B cell (primary cell): ENCODE measurements at regions not wholly inside any gene's neighbourhood (a gene's known extent, or its start where the extent isn't known, plus 50 kb on each side); places are given as distances from the start of the nearest gene placed in this dataset.

Experiments
- ATAC-seq: fragments of 200-7000 bp; cut with Tn5 transposase; one replicate; pipeline ENCODE4 v1.10.0; 2021; ENCODE audit warnings: low read depth, mild to moderate bottlenecking, moderate number of reproducible peaks, moderate library complexity
- CTCF ChIA-PET: fragments of 350-600 bp; sonication (Branson Sonifier 250); formaldehyde crosslinking; loops from one replicate; lab custom pipeline; 2021; ENCODE audit warnings: antibody characterized with exemption, inconsistent platforms; lab: Charles Lee
- POLR2A ChIA-PET: fragments of 350-600 bp; sonication (Branson Sonifier 250); formaldehyde crosslinking; loops from one replicate; lab custom pipeline; 2021; ENCODE audit warnings: antibody characterized with exemption; lab: Charles Lee
- DNase-seq: peaks from one replicate; pipeline ENCODE4 v3.0.0; 2013
- H2AFZ ChIP-seq: 2 replicates; pipeline ENCODE4 v1.6.1; 2012; ENCODE audit warnings: mild to moderate bottlenecking, low read depth, low read length; ENCODE audit not compliant: insufficient read depth, poor library complexity, severe bottlenecking
- H3K27ac ChIP-seq, 2 donors: 1 replicate in 1 of 2; 2 replicates in 1 of 2; pipeline ENCODE4 v1.5.1; 2012 to 2013; ENCODE audit warnings: low read length in 2 of 2, mild to moderate bottlenecking in 2 of 2, moderate library complexity in 1 of 2
- H3K27me3 ChIP-seq, 4 experiments: fragments of 200-600 bp in 1 of 4; sonication (generic) in 1 of 4; replicated peaks in 1 of 4; 1 replicate in 2 of 4; 2 replicates in 2 of 4; pipeline versions ENCODE4 v1.6.1 to v1.7.0; 2013 to 2016; ENCODE audit warnings: low read length in 3 of 4, mild to moderate bottlenecking in 2 of 4, mixed read lengths in 1 of 4, moderate library complexity in 1 of 4; ENCODE audit not compliant: insufficient read depth in 4 of 4, control insufficient read depth in 3 of 4; ENCODE audit errors: control extremely low read depth in 1 of 4
- H3K36me3 ChIP-seq, 2 experiments: replicated peaks in 1 of 2; 1 replicate in 1 of 2; 2 replicates in 1 of 2; pipeline versions ENCODE4 v1.6.1 to v1.7.1; 2013; ENCODE audit warnings: low read length in 1 of 2; ENCODE audit not compliant: insufficient read depth in 2 of 2, control insufficient read depth in 1 of 2; ENCODE audit errors: control extremely low read depth in 1 of 2, extremely low read depth in 1 of 2
- H3K4me1 ChIP-seq, 2 donors: fragments of 200-600 bp in 1 of 2; sonication (generic) in 1 of 2; 1 replicate in 1 of 2; 2 replicates in 1 of 2; pipeline versions ENCODE4 v1.5.1 to v1.6.1; 2013 to 2017; ENCODE audit warnings: low read length in 2 of 2; ENCODE audit not compliant: control insufficient read depth in 2 of 2, insufficient read depth in 2 of 2
- H3K4me2 ChIP-seq: replicated peaks from 2 replicates; pipeline ENCODE3; 2012; ENCODE audit warnings: mild to moderate bottlenecking, low read depth, low read length; ENCODE audit not compliant: poor library complexity, severe bottlenecking
- H3K4me3 ChIP-seq, 5 experiments: fragments of 200-600 bp in 1 of 5; sonication (generic) in 1 of 5; 1 replicate in 3 of 5; 2 replicates in 2 of 5; pipeline versions ENCODE4 v1.5.1 to v1.7.0; 2011 to 2016; ENCODE audit warnings: low read length in 4 of 5, mild to moderate bottlenecking in 4 of 5, low read depth in 2 of 5, control low read depth in 1 of 5, moderate library complexity in 1 of 5; ENCODE audit not compliant: insufficient read depth in 1 of 5; ENCODE audit errors: control extremely low read depth in 1 of 5, extremely low read depth in 1 of 5
- H3K79me2 ChIP-seq: fragments of 200-600 bp; sonication (generic); one replicate; pipeline ENCODE4 v1.6.0; 2016; ENCODE audit warnings: low read length; ENCODE audit not compliant: control insufficient read depth, insufficient read depth
- H3K9ac ChIP-seq: fragments of 200-600 bp; sonication (generic); 2 replicates; pipeline ENCODE4 v1.6.1; 2017; ENCODE audit warnings: mild to moderate bottlenecking, low read length, moderate library complexity
- H3K9me3 ChIP-seq, 3 donors: one replicate each; pipeline versions ENCODE4 v1.6.1 to v1.7.1; 2013; ENCODE audit warnings: low read length in 2 of 3; ENCODE audit not compliant: control insufficient read depth in 2 of 3, insufficient read depth in 1 of 3; ENCODE audit errors: control extremely low read depth in 1 of 3
- H4K20me1 ChIP-seq: 2 replicates; pipeline ENCODE4 v1.6.0; 2012; ENCODE audit warnings: mild to moderate bottlenecking, low read length; ENCODE audit not compliant: insufficient read depth, control insufficient read depth, poor library complexity, severe bottlenecking
- H3K27ac Mint-ChIP-seq: one replicate; pipeline ENCODE4 v1.8.0; 2021; ENCODE audit warnings: mixed read lengths
- H3K27me3 Mint-ChIP-seq: one replicate; pipeline ENCODE4 v1.8.0; 2021; ENCODE audit warnings: mixed read lengths
- H3K4me1 Mint-ChIP-seq: one replicate; pipeline ENCODE4 v1.8.0; 2021; ENCODE audit warnings: mixed read lengths
- H3K4me3 Mint-ChIP-seq: one replicate; pipeline ENCODE4 v1.8.0; 2021; ENCODE audit warnings: mixed read lengths
- H3K9me3 Mint-ChIP-seq: one replicate; pipeline ENCODE4 v1.8.0; 2022; ENCODE audit warnings: mixed read lengths; ENCODE audit not compliant: insufficient read depth
- EZH2 ChIP-seq: IDR thresholded peaks from 2 replicates; pipeline ENCODE4 v1.6.1; 2012; ENCODE audit warnings: borderline replicate concordance, low read depth, mild to moderate bottlenecking, moderate library complexity, low read length; ENCODE audit not compliant: insufficient read depth, poor library complexity, severe bottlenecking
- WGBS: methylation state at CpG from one replicate; pipeline ENCODE4 v1.1.5; 2013; ENCODE audit warnings: missing lambda C conversion rate; ENCODE audit not compliant: insufficient coverage; 5-methylcytosine and 5-hydroxymethylcytosine counted together
- intact Hi-C: fragments of 100-400 bp; cut with micrococcal nuclease; formaldehyde crosslinking; loops from one replicate; pipeline ENCODE4 v1.10.0; 2022
- TF ChIP-seq, protein P1 (sequence below): fragments of 200-600 bp; IDR thresholded peaks from one replicate; pipeline ENCODE4 v1.8.0; 2022; ENCODE audit warnings: antibody characterized with exemption, mild to moderate bottlenecking

DNA sequence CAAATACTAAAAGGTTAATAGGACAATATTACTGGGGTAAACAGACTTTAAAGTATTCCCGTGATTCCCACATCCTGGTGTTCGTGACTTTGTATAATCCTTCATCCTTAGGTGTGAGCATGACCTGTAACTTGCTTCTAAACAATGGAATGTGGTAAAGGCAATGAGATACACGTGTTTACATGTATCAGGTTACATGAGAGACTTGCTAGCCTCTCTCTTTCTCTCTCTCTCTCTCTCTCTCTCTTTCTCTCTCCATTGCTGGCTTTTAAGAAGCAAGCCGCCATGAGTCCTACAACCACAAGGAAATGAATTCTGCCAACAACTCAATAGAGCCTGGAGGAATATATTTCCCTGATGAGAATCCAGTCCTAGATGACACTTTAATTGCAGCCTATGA is 83.9 kb upstream of the LGSN start:
- TF ChIP-seq EZH2 = no peak
- H3K4me1 Mint-ChIP-seq = no peaks in the 10 kb centered on the region
- Histone ChIP-seq H3K4me3 (no peak overlapping the region), H3K36me3 (no peaks in the 10 kb centered on the region), H3K79me2 (no peaks in the 10 kb centered on the region), H2AFZ (no peak overlapping the region), H3K9me3 (no peaks in the 10 kb centered on the region), H3K27ac (no peak overlapping the region), H3K4me1 (no peaks in the 10 kb centered on the region), H3K4me2 (no peak overlapping the region), H3K27me3 (no peaks in the 10 kb centered on the region), H4K20me1 (no peaks in the 10 kb centered on the region), H3K9ac (no peak overlapping the region)
- WGBS = no CpG with 5 or more reads among the region's 4 CpGs
- CTCF ChIA-PET = interaction anchor here (0.7 kb wide), 1 partner anchor 64 kb away, joined by 3 read pairs; no protein-coding TSS in a partner anchor
- peaks cover 4% of the 10 kb centered on the region for H3K27me3 Mint-ChIP-seq
- DNase-seq (no peak), ATAC-seq (no peak)
- POLR2A ChIA-PET = no interaction called here
- no peak overlapping the region for H3K4me3 Mint-ChIP-seq
- H3K27ac Mint-ChIP-seq = no peak overlapping the region
- no peaks in the 10 kb centered on the region for H3K9me3 Mint-ChIP-seq
- intact Hi-C loops = no loop called here

DNA sequence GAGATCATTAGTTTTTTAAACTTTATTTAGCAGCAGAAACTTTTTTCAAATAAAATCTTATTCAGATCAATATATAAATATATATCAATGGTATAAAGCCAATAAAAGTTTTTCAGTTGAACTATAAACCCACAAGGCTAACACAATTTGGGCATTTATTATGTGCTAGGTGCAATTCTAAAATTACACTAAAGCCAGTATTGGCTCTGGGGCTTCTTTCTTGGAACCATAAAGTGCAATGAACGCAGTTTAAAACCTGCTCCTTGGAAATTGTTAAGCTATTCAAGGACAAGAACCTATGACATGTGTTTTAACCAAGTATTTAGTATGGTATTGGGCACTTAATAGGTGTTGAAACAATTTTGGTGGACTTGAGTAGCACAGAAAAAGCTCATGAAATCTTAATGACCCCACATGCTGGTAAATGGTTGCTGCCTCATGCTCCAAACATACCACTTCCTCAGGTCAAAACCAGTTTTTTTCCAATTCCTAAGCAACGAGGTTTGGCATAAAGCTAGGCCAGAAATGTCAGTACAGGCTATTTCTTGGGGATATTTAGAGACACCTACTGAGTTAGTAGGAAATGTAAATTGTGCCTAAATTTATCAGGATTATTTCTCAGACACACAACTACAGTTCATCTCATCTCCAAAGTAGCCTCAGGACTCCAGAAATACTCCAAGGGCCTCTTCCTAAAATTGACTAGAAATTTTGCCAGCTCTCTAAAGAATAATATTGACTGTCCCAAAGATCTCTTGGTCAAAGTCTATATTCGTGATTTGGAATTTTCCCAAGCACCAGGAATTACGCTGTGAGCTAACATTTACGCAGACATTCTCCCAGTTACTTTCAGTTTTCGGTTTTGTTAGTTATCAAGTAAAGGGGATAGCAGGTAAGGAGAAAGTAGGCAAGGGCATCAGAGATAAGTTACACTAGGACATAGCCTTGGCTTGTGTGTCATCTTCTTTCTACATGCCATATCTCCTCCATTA is 90.9 kb upstream of the LGSN start:
- Mint-ChIP-seq H3K9me3 (no peaks in the 10 kb centered on the region), H3K4me3 (no peak overlapping the region), H3K4me1 (no peaks in the 10 kb centered on the region), H3K27ac (no peak overlapping the region), H3K27me3 (no peaks in the 10 kb centered on the region)
- Histone ChIP-seq H3K4me1 (no peaks in the 10 kb centered on the region), H3K9me3 (no peaks in the 10 kb centered on the region), H3K9ac (no peak overlapping the region), H3K27me3 (no peaks in the 10 kb centered on the region), H3K4me2 (no peak overlapping the region), H3K27ac (no peak overlapping the region), H3K4me3 (no peak overlapping the region), H3K79me2 (no peaks in the 10 kb centered on the region), H4K20me1 (no peaks in the 10 kb centered on the region), H2AFZ (no peak overlapping the region), H3K36me3 (no peaks in the 10 kb centered on the region)
- ATAC-seq = no peak
- DNase-seq = no peak
- CTCF ChIA-PET = interaction anchor here (1.1 kb wide), 1 partner anchor 188 kb away, joined by 3 read pairs; no protein-coding TSS in a partner anchor
- 100% methylated on average over 3 of the region's 6 CpGs for WGBS
- POLR2A ChIA-PET = no interaction called here
- intact Hi-C loops = no loop called here
- no peak for TF ChIP-seq EZH2
- TF ChIP-seq, protein P1, sequence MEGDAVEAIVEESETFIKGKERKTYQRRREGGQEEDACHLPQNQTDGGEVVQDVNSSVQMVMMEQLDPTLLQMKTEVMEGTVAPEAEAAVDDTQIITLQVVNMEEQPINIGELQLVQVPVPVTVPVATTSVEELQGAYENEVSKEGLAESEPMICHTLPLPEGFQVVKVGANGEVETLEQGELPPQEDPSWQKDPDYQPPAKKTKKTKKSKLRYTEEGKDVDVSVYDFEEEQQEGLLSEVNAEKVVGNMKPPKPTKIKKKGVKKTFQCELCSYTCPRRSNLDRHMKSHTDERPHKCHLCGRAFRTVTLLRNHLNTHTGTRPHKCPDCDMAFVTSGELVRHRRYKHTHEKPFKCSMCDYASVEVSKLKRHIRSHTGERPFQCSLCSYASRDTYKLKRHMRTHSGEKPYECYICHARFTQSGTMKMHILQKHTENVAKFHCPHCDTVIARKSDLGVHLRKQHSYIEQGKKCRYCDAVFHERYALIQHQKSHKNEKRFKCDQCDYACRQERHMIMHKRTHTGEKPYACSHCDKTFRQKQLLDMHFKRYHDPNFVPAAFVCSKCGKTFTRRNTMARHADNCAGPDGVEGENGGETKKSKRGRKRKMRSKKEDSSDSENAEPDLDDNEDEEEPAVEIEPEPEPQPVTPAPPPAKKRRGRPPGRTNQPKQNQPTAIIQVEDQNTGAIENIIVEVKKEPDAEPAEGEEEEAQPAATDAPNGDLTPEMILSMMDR = no peak
